GM21390 (cell line): ENCODE measurements at regions not wholly inside any gene's neighbourhood (a gene's known extent, or its start where the extent isn't known, plus 50 kb on each side); places are given as distances from the start of the nearest gene placed in this dataset.
"Not testable (repeated sequence)": the region's sequence is repeated elsewhere in the genome, so short reads cannot be mapped to it uniquely, and the experiment has no call there.

Experiments used
- ATAC-seq: cut with Tn5 transposase; IDR thresholded peaks from one replicate; pipeline ENCODE4 v1.9.1; 2021; ENCODE audit not compliant: unreplicated experiment

DNA sequence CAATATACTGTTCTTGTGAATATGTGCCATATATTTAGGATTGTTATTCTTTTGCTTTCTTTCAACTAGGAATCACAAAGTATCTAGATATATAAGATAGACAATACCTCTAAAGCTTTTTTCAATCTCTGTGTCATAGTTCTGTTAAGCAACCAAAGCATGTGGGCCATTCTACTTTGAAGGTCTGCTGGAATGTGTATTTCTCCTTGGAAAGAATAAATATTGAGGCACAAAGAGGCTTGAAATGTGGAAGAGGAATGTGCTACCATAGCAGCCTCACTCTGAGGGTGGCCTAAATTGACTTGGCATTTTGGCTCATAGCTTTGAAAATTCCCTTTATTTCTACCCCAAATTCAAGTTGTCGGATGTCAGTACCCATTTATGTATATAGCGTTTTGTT is 488.5 kb upstream of the MAN1A1 start:
- ATAC-seq: no peak

DNA sequence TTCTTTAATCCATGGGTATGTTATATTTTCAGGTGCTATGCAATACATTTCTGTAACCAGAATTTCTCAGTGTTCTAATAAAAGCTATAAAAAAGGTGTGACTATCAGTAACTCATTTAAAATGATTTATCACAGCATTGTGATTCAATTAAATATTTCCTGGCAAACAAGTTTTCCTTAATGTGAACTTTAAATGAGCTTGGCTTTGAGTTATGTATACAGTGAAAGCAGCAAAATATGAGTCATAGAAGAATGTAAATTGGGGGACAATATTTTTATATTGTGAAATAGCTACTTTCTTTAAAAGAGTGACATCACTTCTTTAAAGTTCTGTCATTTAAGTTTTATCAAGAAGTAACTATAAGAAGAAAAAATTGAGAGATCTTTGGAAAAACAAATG is 484.9 kb upstream of the MAN1A1 start:
- no peak for ATAC-seq

DNA sequence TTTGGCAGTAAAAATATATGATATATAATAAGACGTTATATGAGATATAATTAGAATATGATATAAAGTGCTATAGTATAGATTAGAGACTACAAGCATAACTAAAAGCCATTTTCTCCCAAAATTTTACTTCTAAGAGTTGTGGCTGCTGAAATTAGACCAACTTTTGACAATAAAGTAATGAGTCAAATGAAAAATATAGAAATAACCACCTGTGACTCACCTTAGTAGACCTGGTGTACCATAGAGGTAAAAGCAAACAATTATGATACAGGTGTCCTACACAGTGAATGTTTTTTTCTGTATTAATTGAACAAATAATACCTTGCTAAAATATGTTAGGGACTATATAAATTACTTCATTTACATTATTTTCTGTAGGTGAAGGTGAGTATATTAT is 482.9 kb upstream of the MAN1A1 start:
- no peak for ATAC-seq

DNA sequence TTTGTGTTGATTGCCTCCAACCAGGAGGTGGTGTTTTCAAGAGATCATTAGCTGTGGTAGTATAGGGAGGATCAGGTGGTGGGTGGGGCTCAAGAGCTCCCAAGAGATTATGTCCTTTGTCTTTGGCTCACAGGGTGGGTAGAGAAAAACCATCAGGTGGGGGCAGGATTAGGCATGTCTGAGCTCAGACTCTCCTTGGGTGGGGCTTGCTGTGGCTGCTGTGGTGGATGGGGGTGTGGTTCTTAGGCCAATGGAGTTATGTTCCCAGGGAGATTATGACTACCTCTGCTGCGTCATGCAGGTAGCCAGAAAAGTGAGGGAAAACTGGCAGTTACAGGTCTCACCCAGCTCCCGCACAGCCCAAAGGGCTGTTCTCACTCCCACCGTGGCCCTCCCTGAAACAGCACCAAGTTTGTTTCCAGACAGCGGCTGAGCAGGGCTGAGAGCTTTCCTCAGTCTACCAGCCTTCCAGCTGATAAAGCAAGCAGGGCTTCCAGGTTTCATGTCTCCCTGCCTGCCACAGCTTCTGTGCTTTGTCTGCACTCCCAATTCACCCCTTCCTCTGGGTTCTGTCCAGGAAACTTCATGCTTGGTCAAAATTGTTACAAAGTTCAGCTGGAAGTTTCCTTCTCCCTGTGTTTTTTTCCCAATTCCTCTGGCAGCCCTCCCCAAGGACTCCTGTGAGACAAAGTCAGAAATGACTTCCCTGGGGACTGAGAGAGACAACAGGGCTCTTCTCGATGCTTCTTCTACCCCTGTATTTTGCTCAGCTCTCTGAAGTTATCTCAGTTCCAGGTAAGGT is 481.1 kb upstream of the MAN1A1 start:
- no peak for ATAC-seq

DNA sequence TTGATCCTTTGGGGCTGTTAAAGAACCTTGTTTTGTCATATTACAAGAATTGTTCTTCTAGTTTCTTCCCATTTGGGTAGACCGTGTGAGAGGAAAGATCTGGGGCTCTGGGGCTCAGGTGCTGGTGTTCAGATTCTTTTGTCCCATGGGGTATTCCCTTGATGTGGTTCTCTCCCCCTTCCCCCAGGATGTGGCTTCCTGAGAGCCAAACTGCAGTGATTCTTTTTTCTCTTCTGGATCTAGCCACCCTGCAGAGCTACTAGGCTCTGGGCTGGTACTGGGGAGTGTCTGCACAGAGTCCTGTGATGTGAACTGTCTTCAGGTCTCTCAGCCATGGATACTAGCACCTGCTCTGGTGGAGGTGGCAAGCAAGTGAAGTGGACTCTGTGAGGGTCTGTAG is 480.5 kb upstream of the MAN1A1 start:
- ATAC-seq: no peak

GRCh38 chr6:119829499-119829898 is 479.9 kb upstream of the MAN1A1 start:
- ATAC-seq: not testable (repeated sequence)

DNA sequence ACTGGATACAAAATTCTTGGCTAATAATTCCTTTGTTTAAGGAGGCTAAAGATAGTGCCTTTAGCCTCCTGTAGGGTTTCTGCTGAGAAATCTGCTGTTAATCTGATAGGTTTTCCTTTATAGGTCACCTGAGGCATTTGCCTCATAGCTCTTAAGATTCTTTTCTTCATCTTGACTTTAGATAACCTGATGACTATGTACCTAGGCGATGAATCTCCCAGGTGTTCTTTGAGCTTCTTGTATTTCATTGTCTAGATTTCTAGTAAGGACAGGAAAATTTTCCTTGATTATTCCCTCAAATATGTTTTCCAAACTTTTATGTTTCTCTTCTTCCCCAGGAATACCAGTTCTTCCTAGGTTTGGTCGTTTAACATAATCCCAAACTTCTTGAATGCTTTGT is 479.4 kb upstream of the MAN1A1 start:
- ATAC-seq: no peak

- ATAC-seq: no peak
These were observed 471.8 kb upstream of the MAN1A1 start for GRCh38 chr6:119821380-119821779.

- no peak for ATAC-seq
These were observed 469.3 kb upstream of the MAN1A1 start for GRCh38 chr6:119818876-119819275.

DNA sequence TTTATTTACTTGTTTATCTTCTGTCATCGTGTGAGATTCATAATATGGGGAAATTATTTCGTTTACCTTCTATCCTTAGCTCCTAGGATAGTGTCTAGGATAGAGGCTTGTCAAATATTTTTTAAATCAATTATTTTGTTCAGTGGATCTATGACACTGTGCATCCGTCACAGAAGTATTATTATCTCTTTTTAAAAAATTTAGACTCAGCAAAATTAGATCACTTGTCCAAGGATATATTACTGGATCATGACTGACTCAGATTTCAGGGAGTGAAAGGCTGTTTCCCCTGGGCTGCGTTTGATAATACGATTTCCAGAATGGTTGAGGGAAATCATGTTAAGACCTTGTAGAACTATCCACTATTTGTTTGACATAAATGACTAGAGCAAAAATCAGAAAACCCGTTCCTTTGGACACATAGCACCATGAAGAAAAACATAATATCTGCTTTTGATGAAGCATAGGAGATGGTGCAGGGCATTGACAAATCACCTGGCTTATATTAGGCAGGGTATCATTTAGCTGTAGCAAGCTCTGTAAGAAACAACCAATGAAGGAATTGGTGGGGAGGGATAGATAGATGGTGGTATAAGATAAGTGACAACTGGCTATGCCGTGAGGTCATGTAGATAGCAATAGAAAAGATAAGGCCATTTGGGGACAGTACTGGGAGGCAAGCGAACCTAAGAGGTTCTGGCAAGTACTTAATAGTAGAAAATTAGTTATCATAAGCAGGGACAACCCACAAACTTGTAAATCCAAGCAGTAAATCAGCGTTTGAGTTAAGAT is 465.2 kb upstream of the MAN1A1 start:
- ATAC-seq: no peak

GRCh38 chr6:119802464-119802863 is 452.9 kb upstream of the MAN1A1 start:
- no peak for ATAC-seq

DNA sequence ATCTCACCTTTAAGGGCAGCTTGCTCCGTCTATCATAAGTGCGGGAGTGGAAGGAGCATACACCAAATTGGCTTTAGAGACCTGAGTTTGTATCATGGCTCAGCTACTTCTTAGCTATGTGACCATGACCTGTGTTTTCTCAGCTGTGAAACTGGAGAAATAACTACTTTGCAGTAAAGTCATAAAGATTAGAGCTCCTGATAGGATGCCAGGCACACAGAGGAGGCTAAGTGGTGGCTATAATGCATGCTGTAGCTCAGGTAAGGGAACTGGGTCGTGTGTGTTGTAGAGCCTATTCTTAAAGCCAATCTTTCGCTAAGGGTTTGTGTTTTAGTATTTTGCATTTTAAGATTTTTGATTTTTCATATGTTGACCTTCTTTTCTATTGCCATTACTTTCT is 451.5 kb upstream of the MAN1A1 start:
- no peak for ATAC-seq

DNA sequence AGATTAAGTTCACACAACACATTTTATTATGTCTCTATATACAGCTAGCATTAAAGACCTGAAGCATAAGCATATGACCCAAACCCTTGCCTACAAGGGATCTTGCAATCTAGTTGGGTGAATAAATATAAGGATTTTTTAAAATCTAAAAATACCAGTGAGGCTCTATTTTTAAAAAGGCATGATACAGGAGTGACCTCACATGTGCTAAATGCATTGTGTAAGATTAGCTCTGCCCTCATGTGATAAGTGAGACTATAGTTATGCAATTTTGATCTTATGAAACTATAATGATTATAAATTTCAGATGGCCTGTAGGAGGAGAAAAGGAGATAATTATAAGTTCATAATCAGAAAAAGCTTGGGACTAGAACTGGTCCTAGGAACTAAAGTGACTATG is 451.0 kb upstream of the MAN1A1 start:
- ATAC-seq: no peak

DNA sequence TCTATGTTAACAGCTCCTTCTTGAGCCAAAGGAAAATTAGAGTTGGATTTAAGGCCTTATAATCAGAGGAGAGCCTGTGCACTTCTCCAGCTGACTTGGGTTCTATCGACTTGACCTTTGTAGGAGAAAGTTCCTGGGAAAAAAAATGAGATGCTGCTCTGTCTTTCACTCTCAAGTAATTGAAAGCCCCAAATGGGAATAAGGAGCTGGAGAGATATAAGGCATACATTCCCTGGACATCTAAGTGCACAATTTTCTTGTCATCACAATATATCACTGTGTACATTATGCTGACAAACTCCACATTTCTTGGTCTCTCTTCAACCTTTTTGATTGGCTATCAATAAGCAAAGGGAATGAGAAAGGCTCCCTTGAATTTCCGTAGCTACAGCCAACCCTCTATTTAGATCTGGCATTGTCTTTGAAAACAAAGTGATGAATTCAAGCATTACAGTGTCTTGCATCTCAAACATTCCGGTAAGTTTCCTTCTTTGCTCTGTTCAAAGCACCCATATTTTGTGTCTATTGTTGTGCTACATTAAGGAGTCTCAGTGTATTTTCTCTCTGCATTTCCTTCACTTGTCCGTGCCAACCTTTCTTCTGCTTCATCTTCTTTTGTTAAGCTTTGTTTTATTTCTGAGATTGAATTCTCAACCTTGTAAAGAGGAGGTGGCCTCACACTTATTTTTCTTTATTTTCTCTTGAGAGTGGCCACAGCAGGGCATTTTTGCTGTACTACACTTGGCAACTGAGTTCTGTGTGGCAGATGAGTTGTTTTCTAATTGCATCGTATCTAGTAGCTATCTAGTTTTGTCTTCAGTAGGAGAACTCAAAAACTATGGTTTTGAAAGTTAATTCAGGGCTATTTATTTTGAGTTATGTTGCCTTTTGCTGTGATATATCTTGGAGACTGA is 450.3 kb upstream of the MAN1A1 start:
- no peak for ATAC-seq

GRCh38 chr6:119791736-119792135 is 442.2 kb upstream of the MAN1A1 start:
- no peak for ATAC-seq

GRCh38 chr6:119781365-119781764 is 431.8 kb upstream of the MAN1A1 start:
- ATAC-seq: no peak

- ATAC-seq: no peak
These were observed 418.6 kb upstream of the MAN1A1 start for GRCh38 chr6:119768201-119768600.

DNA sequence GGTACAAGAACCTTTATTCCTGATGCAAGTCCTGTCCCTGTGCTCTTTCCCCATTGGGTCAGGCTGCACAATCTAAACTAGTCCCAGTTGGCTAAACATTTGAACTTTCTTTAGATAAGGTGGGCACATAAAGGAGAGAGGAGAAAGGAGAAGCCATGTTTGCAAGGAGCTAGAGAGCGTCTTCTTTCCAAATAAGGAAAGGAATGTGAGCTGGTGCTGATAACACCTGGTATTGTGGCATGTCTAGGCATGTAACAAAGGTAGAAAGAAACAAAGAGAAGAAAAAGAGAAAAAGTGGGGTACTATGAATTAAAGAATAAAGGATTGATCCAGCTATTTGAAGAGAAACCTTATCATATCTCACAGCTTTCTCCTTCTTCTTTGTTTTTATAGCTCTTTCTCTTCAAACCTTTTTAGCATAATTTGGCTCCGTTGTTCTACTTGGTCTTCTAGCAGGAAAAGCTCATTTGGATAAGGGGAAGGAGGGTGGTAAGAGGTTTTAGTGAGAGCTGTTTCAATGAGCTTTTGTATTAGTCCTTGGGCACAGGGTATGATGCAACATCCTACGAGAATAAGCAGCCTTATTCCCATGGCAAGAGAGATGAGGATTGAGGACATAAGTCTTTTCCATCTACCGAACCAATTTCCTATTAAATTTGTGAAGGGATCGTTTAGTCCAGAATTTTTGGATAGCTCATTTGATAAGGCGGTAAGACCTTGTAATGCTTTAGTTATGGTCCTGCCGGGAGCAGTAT is 415.5 kb upstream of the MAN1A1 start:
- no peak for ATAC-seq

DNA sequence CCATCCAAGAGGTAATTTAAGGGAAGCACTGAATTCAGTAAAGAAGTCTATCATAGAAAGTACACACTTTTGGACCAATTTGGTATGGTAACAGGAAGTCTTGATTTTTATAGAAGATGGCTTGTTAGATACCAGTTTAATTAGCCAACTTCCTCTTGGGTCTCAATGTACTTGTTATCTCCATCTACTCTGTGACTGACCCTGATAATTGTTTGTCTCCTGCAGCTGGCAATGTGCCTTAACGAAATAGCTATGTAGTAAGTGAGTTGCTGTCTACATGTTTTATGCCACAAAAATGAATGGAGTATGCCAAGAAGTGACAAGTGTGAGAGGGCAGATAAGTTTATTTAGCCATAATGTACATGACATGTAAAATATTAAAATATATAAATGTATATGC is 410.5 kb upstream of the MAN1A1 start:
- no peak for ATAC-seq

DNA sequence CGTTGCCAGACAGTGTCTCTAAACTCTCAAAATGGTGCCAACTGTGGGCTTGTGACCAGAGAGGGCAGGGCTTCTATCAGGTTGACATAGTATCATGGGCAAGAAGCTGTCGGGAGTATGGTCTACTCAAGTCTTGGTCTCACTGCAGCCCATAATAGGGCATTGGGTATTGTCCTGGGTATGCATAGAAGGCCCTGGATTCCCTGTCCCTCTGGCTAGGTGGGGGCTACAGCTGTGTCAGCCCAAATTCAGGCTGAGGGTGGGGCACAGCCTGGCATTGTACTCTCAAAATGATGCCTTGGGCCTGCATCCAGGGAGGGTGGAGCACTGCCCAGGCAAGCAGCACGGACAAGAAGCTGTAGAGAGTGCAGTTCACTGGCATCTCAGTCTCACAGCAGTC is 408.8 kb upstream of the MAN1A1 start:
- ATAC-seq: no peak

GRCh38 chr6:119757467-119757866 is 407.9 kb upstream of the MAN1A1 start:
- ATAC-seq: no peak
